ENCODE measurements at regions not wholly inside any gene's neighbourhood (a gene's known extent, or its start where the extent isn't known, plus 50 kb on each side); places are given as distances from the start of the nearest gene placed in this dataset.

- TF ChIP-seq CTCF (IDR thresholded peaks at IDR 0.05; ENCODE audit: insufficient read depth, low read length) = no peak
- TF ChIP-seq SPI1 (IDR thresholded peaks at IDR 0.05; ENCODE audit: borderline replicate concordance, low read depth) = no peak
- no peak for TF ChIP-seq GABPA (IDR thresholded peaks at IDR 0.05; ENCODE audit: low read depth)
- TF ChIP-seq POLR2AphosphoS5 (IDR thresholded peaks at IDR 0.05; ENCODE audit: low read depth) = no peak
- no peak for TF ChIP-seq REST (IDR thresholded peaks at IDR 0.05; ENCODE audit: insufficient replicate concordance, low read depth)
- Histone ChIP-seq H3K4me3 (replicated peaks; ENCODE audit: insufficient read depth, low read length) (no peak overlapping the region), H3K27me3 (ENCODE audit: insufficient read depth, poor library complexity, severe bottlenecking) (no peaks in the 10 kb centered on the region), H3K27ac (replicated peaks) (no peak overlapping the region)
- no peak for DNase-seq (ENCODE audit: low read depth in 1 of 2, low spot score in 1 of 2)
These were observed 590.5 kb upstream of the SLC8A1 start for GRCh38 chr2:41042343-41042742.

- Histone ChIP-seq H3K27ac (replicated peaks) (no peak overlapping the region), H3K4me3 (replicated peaks; ENCODE audit: insufficient read depth, low read length) (no peak overlapping the region), H3K27me3 (ENCODE audit: insufficient read depth, poor library complexity, severe bottlenecking) (no peaks in the 10 kb centered on the region)
- DNase-seq (ENCODE audit: low read depth in 1 of 2, low spot score in 1 of 2) = no peak
- no peak for TF ChIP-seq POLR2AphosphoS5 (IDR thresholded peaks at IDR 0.05; ENCODE audit: low read depth)
- TF ChIP-seq GABPA (IDR thresholded peaks at IDR 0.05; ENCODE audit: low read depth) = no peak
- no peak for TF ChIP-seq CTCF (IDR thresholded peaks at IDR 0.05; ENCODE audit: insufficient read depth, low read length)
- no peak for TF ChIP-seq REST (IDR thresholded peaks at IDR 0.05; ENCODE audit: insufficient replicate concordance, low read depth)
- TF ChIP-seq SPI1 (IDR thresholded peaks at IDR 0.05; ENCODE audit: borderline replicate concordance, low read depth) = no peak
These were observed 609.5 kb upstream of the SLC8A1 start for GRCh38 chr2:41061356-41061755.

GRCh38 chr2:41062336-41062735 is 610.4 kb upstream of the SLC8A1 start:
- no peak overlapping the region for H3K4me3 ChIP-seq (replicated peaks; ENCODE audit: insufficient read depth, low read length)
- no peak for DNase-seq (ENCODE audit: low read depth in 1 of 2, low spot score in 1 of 2)
- TF ChIP-seq GABPA (IDR thresholded peaks at IDR 0.05; ENCODE audit: low read depth) (no peak), SPI1 (IDR thresholded peaks at IDR 0.05; ENCODE audit: borderline replicate concordance, low read depth) (no peak), REST (IDR thresholded peaks at IDR 0.05; ENCODE audit: insufficient replicate concordance, low read depth) (no peak), POLR2AphosphoS5 (IDR thresholded peaks at IDR 0.05; ENCODE audit: low read depth) (no peak), CTCF (IDR thresholded peaks at IDR 0.05; ENCODE audit: insufficient read depth, low read length) (no peak)
- H3K27me3 ChIP-seq (ENCODE audit: insufficient read depth, poor library complexity, severe bottlenecking) = no peaks in the 10 kb centered on the region
- H3K27ac ChIP-seq (replicated peaks) = no peak overlapping the region

Data from HL-60 (cell line).